H9 (cell line): ENCODE measurements at regions not wholly inside any gene's neighbourhood (a gene's known extent, or its start where the extent isn't known, plus 50 kb on each side); places are given as distances from the start of the nearest gene placed in this dataset.

ENCODE experiments used
- DNase-seq: peaks from one replicate; pipeline ENCODE4 v3.0.0-alpha.2; 2017
- H2AFZ ChIP-seq: one replicate; pipeline ENCODE4 v1.6.1; 2013; ENCODE audit warnings: mild to moderate bottlenecking, low read length, control low read depth, moderate library complexity
- H2AK5ac ChIP-seq: 2 replicates; pipeline ENCODE4 v1.6.1; 2013; ENCODE audit warnings: low read length, control low read depth, mixed read lengths; ENCODE audit not compliant: insufficient read length
- H2BK120ac ChIP-seq: one replicate; pipeline ENCODE4 v1.6.1; 2013; ENCODE audit warnings: low read depth, mild to moderate bottlenecking, low read length, control low read depth, inconsistent platforms; ENCODE audit not compliant: poor library complexity, severe bottlenecking
- H2BK12ac ChIP-seq: 2 replicates; pipeline ENCODE4 v1.6.1; 2013; ENCODE audit warnings: low read length, control low read depth, mixed read lengths, low read depth; ENCODE audit not compliant: insufficient read length
- H2BK15ac ChIP-seq: 2 replicates; pipeline ENCODE4 v1.6.1; 2013; ENCODE audit warnings: low read depth, low read length, control low read depth
- H2BK20ac ChIP-seq: one replicate; pipeline ENCODE4 v1.6.1; 2013; ENCODE audit warnings: low read depth, mild to moderate bottlenecking, low read length, control low read depth, inconsistent platforms; ENCODE audit not compliant: poor library complexity, severe bottlenecking
- H2BK5ac ChIP-seq: 2 replicates; pipeline ENCODE4 v1.6.1; 2013; ENCODE audit warnings: low read length, control low read depth, mixed read lengths; ENCODE audit not compliant: insufficient read length
- H3K14ac ChIP-seq: 2 replicates; pipeline ENCODE4 v1.6.1; 2013; ENCODE audit warnings: low read length, control low read depth; ENCODE audit not compliant: insufficient read depth
- H3K18ac ChIP-seq: 2 replicates; pipeline ENCODE4 v1.6.1; 2013; ENCODE audit warnings: low read depth, mild to moderate bottlenecking, mixed read lengths, low read length, control low read depth; ENCODE audit not compliant: insufficient read length
- H3K23ac ChIP-seq: 2 replicates; pipeline ENCODE4 v1.6.1; 2013; ENCODE audit warnings: low read length, control low read depth, mixed read lengths, low read depth; ENCODE audit not compliant: insufficient read length
- H3K23me2 ChIP-seq: 2 replicates; pipeline ENCODE4 v1.6.1; 2013; ENCODE audit warnings: low read depth, mild to moderate bottlenecking, mixed read lengths, low read length, control low read depth; ENCODE audit not compliant: insufficient read length, poor library complexity, severe bottlenecking
- H3K27ac ChIP-seq: 2 replicates; pipeline ENCODE4 v1.5.1; 2013; ENCODE audit warnings: low read length, control low read depth, mixed read lengths, low read depth; ENCODE audit not compliant: insufficient read length
- H3K27me3 ChIP-seq: 2 replicates; pipeline ENCODE4 v1.6.1; 2013; ENCODE audit warnings: low read length, control low read depth, inconsistent platforms; ENCODE audit not compliant: insufficient read depth
- H3K4ac ChIP-seq: 2 replicates; pipeline ENCODE4 v1.6.1; 2013; ENCODE audit warnings: low read depth, mild to moderate bottlenecking, control low read depth, inconsistent platforms, low read length, moderate library complexity
- H3K4me1 ChIP-seq: 2 replicates; pipeline ENCODE4 v1.6.1; 2013; ENCODE audit warnings: low read length, control low read depth, inconsistent platforms; ENCODE audit not compliant: insufficient read depth
- H3K4me2 ChIP-seq: 2 replicates; pipeline ENCODE4 v1.6.1; 2013; ENCODE audit warnings: low read length, control low read depth, mixed read lengths; ENCODE audit not compliant: insufficient read length, insufficient read depth
- H3K56ac ChIP-seq: 2 replicates; pipeline ENCODE4 v1.6.1; 2013; ENCODE audit warnings: low read depth, mild to moderate bottlenecking, mixed read lengths, low read length, control low read depth; ENCODE audit not compliant: insufficient read length
- H3K79me1 ChIP-seq: 2 replicates; pipeline ENCODE4 v1.6.1; 2013; ENCODE audit warnings: low read depth, mild to moderate bottlenecking, moderate library complexity, low read length, control low read depth, inconsistent platforms; ENCODE audit not compliant: insufficient read depth, poor library complexity, severe bottlenecking
- H3K79me2 ChIP-seq: 2 replicates; pipeline ENCODE4 v1.6.1; 2013; ENCODE audit warnings: low read length, control low read depth, inconsistent platforms; ENCODE audit not compliant: insufficient read depth
- H3K9ac ChIP-seq: 2 replicates; pipeline ENCODE4 v1.6.1; 2013; ENCODE audit warnings: low read length, control low read depth, mixed read lengths; ENCODE audit not compliant: insufficient read length; ENCODE audit errors: extremely low read depth
- H3K9me3 ChIP-seq: one replicate; pipeline ENCODE4 v1.6.1; 2013; ENCODE audit warnings: low read depth, low read length, inconsistent platforms; ENCODE audit not compliant: control insufficient read depth
- H3T11ph ChIP-seq: one replicate; pipeline ENCODE4 v1.6.1; 2013; ENCODE audit warnings: mild to moderate bottlenecking, low read length, control low read depth, inconsistent platforms
- H4K20me1 ChIP-seq: one replicate; pipeline ENCODE4 v1.6.1; 2013; ENCODE audit not compliant: control insufficient read depth, insufficient read length, insufficient read depth
- H4K5ac ChIP-seq: 2 replicates; pipeline ENCODE4 v1.6.1; 2013; ENCODE audit warnings: low read depth, mild to moderate bottlenecking, mixed read lengths, low read length, control low read depth; ENCODE audit not compliant: insufficient read length
- H4K8ac ChIP-seq: replicated peaks from 2 replicates; pipeline ENCODE4 v1.6.1; 2013; ENCODE audit warnings: low read length, control low read depth, mixed read lengths, low read depth; ENCODE audit not compliant: insufficient read length
- H4K91ac ChIP-seq: 2 replicates; pipeline ENCODE4 v1.6.1; 2013; ENCODE audit warnings: low read depth, mild to moderate bottlenecking, moderate library complexity, mixed read lengths, low read length, control low read depth; ENCODE audit not compliant: insufficient read length
- H3K27ac Mint-ChIP-seq, 3 experiments: 2 replicates in 2 of 3; 3 replicates in 1 of 3; pipeline ENCODE4 v1.8.0; 2020 to 2021; ENCODE audit warnings: mixed read lengths in 3 of 3, mild to moderate bottlenecking in 1 of 3, moderate library complexity in 1 of 3
- H3K27me3 Mint-ChIP-seq: 2 replicates; pipeline ENCODE4 v1.8.0; 2021; ENCODE audit warnings: low read depth, mild to moderate bottlenecking, moderate library complexity, mixed read lengths
- H3K36me3 Mint-ChIP-seq, 3 experiments: 2 replicates in 2 of 3; 3 replicates in 1 of 3; pipeline ENCODE4 v1.8.0; 2020 to 2021; ENCODE audit warnings: low read depth in 3 of 3, mixed read lengths in 3 of 3; ENCODE audit not compliant: insufficient read depth in 1 of 3
- H3K4me1 Mint-ChIP-seq, 2 experiments: 2 replicates each; pipeline ENCODE4 v1.8.0; 2020; ENCODE audit warnings: mixed read lengths in 2 of 2
- H3K4me3 Mint-ChIP-seq, 2 experiments: 2 replicates in 1 of 2; 3 replicates in 1 of 2; pipeline ENCODE4 v1.8.0; 2020 to 2021; ENCODE audit warnings: mild to moderate bottlenecking in 2 of 2, mixed read lengths in 2 of 2, moderate library complexity in 1 of 2
- H3K9me3 Mint-ChIP-seq, 2 experiments: 2 replicates in 1 of 2; 3 replicates in 1 of 2; pipeline ENCODE4 v1.8.0; 2020; ENCODE audit warnings: mild to moderate bottlenecking in 2 of 2, mixed read lengths in 2 of 2, moderate library complexity in 1 of 2
- WGBS: extraction: QIAGEN DNeasy Blood & Tissue Kit; methylation state at CpG from one replicate; pipeline ENCODE4 v1.1.7; 2013; ENCODE audit warnings: missing lambda C conversion rate, low lambda C conversion rate, mixed read lengths; ENCODE audit not compliant: insufficient read length; ENCODE audit errors: extremely low coverage; 5-methylcytosine and 5-hydroxymethylcytosine counted together
- TF ChIP-seq, protein P1 (sequence below): fragments of 200-600 bp; sonication (generic); conservative IDR thresholded peaks from 3 replicates; pipeline ENCODE4 v1.8.0; 2021; ENCODE audit warnings: antibody characterized with exemption, mild to moderate bottlenecking

- H3K4me1 Mint-ChIP-seq, result peaks cover 9 to 16% of the 10 kb centered on the region in 2 experiments
- TF ChIP-seq, protein P1, sequence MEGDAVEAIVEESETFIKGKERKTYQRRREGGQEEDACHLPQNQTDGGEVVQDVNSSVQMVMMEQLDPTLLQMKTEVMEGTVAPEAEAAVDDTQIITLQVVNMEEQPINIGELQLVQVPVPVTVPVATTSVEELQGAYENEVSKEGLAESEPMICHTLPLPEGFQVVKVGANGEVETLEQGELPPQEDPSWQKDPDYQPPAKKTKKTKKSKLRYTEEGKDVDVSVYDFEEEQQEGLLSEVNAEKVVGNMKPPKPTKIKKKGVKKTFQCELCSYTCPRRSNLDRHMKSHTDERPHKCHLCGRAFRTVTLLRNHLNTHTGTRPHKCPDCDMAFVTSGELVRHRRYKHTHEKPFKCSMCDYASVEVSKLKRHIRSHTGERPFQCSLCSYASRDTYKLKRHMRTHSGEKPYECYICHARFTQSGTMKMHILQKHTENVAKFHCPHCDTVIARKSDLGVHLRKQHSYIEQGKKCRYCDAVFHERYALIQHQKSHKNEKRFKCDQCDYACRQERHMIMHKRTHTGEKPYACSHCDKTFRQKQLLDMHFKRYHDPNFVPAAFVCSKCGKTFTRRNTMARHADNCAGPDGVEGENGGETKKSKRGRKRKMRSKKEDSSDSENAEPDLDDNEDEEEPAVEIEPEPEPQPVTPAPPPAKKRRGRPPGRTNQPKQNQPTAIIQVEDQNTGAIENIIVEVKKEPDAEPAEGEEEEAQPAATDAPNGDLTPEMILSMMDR, result no peak
- peaks cover 0 to 3% (median 0%) of the 10 kb centered on the region in 3 experiments; a peak in 2 of 7 replicates for H3K36me3 Mint-ChIP-seq
- Histone ChIP-seq H2AK5ac (no peak overlapping the region), H2BK120ac (no peak overlapping the region), H3K4ac (no peak overlapping the region), H3K27me3 (no peaks in the 10 kb centered on the region), H3K14ac (no peak overlapping the region), H4K5ac (no peak overlapping the region), H2BK5ac (no peak overlapping the region), H2BK15ac (no peak overlapping the region), H3K9ac (no peak overlapping the region), H3K23ac (no peak overlapping the region), H4K20me1 (no peaks in the 10 kb centered on the region), H4K91ac (no peak overlapping the region), H3K4me2 (no peak overlapping the region), H3K18ac (no peak overlapping the region), H3K27ac (no peak overlapping the region), H4K8ac (no peak overlapping the region), H2AFZ (no peak overlapping the region), H2BK20ac (no peak overlapping the region), H2BK12ac (no peak overlapping the region), H3K9me3 (no peaks in the 10 kb centered on the region), H3K23me2 (no peaks in the 10 kb centered on the region), H3K79me2 (no peaks in the 10 kb centered on the region), H3K4me1 (peaks cover 5% of the 10 kb centered on the region; the same call in 1 of the 2 replicates), H3T11ph (no peak overlapping the region), H3K56ac (no peak overlapping the region), H3K79me1 (no peaks in the 10 kb centered on the region)
- no peak overlapping the region for H3K4me3 Mint-ChIP-seq
- H3K27ac Mint-ChIP-seq, result no peak overlapping the region
- H3K9me3 Mint-ChIP-seq, result peaks cover 2 to 6% of the 10 kb centered on the region in 2 experiments; a peak in 3 of 5 replicates
- peaks cover 13% of the 10 kb centered on the region for H3K27me3 Mint-ChIP-seq
- no CpG with 5 or more reads among the region's 5 CpGs for WGBS
- DNase-seq, result no peak
These were observed 70.5 kb upstream of the LIPC start for GRCh38 chr15:58361273-58361759.
